COLO668 (cell line): ENCODE measurements at regions not wholly inside any gene's neighbourhood (a gene's known extent, or its start where the extent isn't known, plus 50 kb on each side); places are given as distances from the start of the nearest gene placed in this dataset.

Experiments
- DNase-seq: peaks from one replicate; lab custom pipeline; 2025; ENCODE audit not compliant: unreplicated experiment; lab: John Stamatoyannopoulos, UW

- DNase-seq: no peak
Observed at GRCh38 chr10:69715899-69716606, 85.7 kb upstream of the COL13A1 start.

GRCh38 chr10:69716711-69717560 lies 84.8 kb upstream of the COL13A1 start:
- peak; percentile 28 for DNase-seq

GRCh38 chr10:69718951-69719350 lies 82.8 kb upstream of the COL13A1 start:
- no peak for DNase-seq

- no peak for DNase-seq
Observed at GRCh38 chr10:69721690-69722310, 79.9 kb upstream of the COL13A1 start.

- DNase-seq: no peak
Observed at GRCh38 chr10:69723653-69724052, 78.1 kb upstream of the COL13A1 start.

- no peak for DNase-seq
Observed at GRCh38 chr10:69726850-69727249, 74.9 kb upstream of the COL13A1 start.

- no peak for DNase-seq
Observed at GRCh38 chr10:69728335-69728870, 73.3 kb upstream of the COL13A1 start.

- no peak for DNase-seq
Observed at GRCh38 chr10:69729326-69730048, 72.2 kb upstream of the COL13A1 start.

- no peak for DNase-seq
Observed at GRCh38 chr10:69730251-69731156, 71.2 kb upstream of the COL13A1 start.

GRCh38 chr10:69731184-69731583 lies 70.5 kb upstream of the COL13A1 start:
- no peak for DNase-seq

- DNase-seq: no peak
Observed at GRCh38 chr10:69731698-69732097, 70.0 kb upstream of the COL13A1 start.

- no peak for DNase-seq
Observed at GRCh38 chr10:69732147-69732825, 69.4 kb upstream of the COL13A1 start.

- no peak for DNase-seq
Observed at GRCh38 chr10:69732826-69733150, 68.9 kb upstream of the COL13A1 start.

GRCh38 chr10:69733791-69734261 lies 67.9 kb upstream of the COL13A1 start:
- DNase-seq: no peak

GRCh38 chr10:69734416-69734796 lies 67.3 kb upstream of the COL13A1 start:
- no peak for DNase-seq

GRCh38 chr10:69734797-69735468 lies 66.8 kb upstream of the COL13A1 start:
- no peak for DNase-seq

- DNase-seq: no peak
Observed at GRCh38 chr10:69736886-69737641, 64.6 kb upstream of the COL13A1 start.

- DNase-seq: no peak
Observed at GRCh38 chr10:69738071-69738470, 63.6 kb upstream of the COL13A1 start.
